Activated naive CD4-positive, alpha-beta T cell treated with anti-CD3 and anti-CD28 coated beads, Interleukin-2, amount 50 U/mL, for 24 hours (primary cell): ENCODE measurements at regions not wholly inside any gene's neighbourhood (a gene's known extent, or its start where the extent isn't known, plus 50 kb on each side); places are given as distances from the start of the nearest gene placed in this dataset.
"Not testable (repeated sequence)": the region's sequence is repeated elsewhere in the genome, so short reads cannot be mapped to it uniquely, and the experiment has no call there.

Experiments used
- H3K27ac Mint-ChIP-seq: one replicate; pipeline ENCODE4 v1.8.0; 2021; ENCODE audit warnings: mild to moderate bottlenecking, mixed read lengths
- H3K27me3 Mint-ChIP-seq: one replicate; pipeline ENCODE4 v1.8.0; 2021; ENCODE audit warnings: mixed read lengths
- H3K36me3 Mint-ChIP-seq: one replicate; pipeline ENCODE4 v1.8.0; 2021; ENCODE audit warnings: mixed read lengths
- H3K4me1 Mint-ChIP-seq: one replicate; pipeline ENCODE4 v1.8.0; 2021; ENCODE audit warnings: mixed read lengths
- H3K4me3 Mint-ChIP-seq: one replicate; pipeline ENCODE4 v1.8.0; 2021; ENCODE audit warnings: mild to moderate bottlenecking, mixed read lengths
- H3K9me3 Mint-ChIP-seq: one replicate; pipeline ENCODE4 v1.8.0; 2021; ENCODE audit warnings: mixed read lengths

- no peaks in the 10 kb centered on the region for H3K27me3 Mint-ChIP-seq
- H3K9me3 Mint-ChIP-seq, result no peaks in the 10 kb centered on the region
- peaks cover 4% of the 10 kb centered on the region for H3K36me3 Mint-ChIP-seq
- H3K4me1 Mint-ChIP-seq, result peaks cover 12% of the 10 kb centered on the region
- H3K4me3 Mint-ChIP-seq, result no peak overlapping the region
- no peak overlapping the region for H3K27ac Mint-ChIP-seq
These were observed 127.5 kb upstream of the ID2 start for GRCh38 chr2:8554296-8554806.

GRCh38 chr2:8555543-8555942 lies 126.3 kb upstream of the ID2 start:
- Mint-ChIP-seq H3K4me3 (no peak overlapping the region), H3K36me3 (peaks cover 4% of the 10 kb centered on the region), H3K4me1 (peaks cover 12% of the 10 kb centered on the region), H3K27ac (no peak overlapping the region), H3K9me3 (no peaks in the 10 kb centered on the region), H3K27me3 (no peaks in the 10 kb centered on the region)

- peaks cover 7% of the 10 kb centered on the region for H3K9me3 Mint-ChIP-seq
- no peaks in the 10 kb centered on the region for H3K4me1 Mint-ChIP-seq
- no peak overlapping the region for H3K4me3 Mint-ChIP-seq
- H3K36me3 Mint-ChIP-seq, result peaks cover 5% of the 10 kb centered on the region
- no peak overlapping the region for H3K27ac Mint-ChIP-seq
- no peaks in the 10 kb centered on the region for H3K27me3 Mint-ChIP-seq
These were observed 123.8 kb upstream of the ID2 start for GRCh38 chr2:8558096-8558495.

- Mint-ChIP-seq H3K9me3 (peaks cover 7% of the 10 kb centered on the region), H3K27ac (no peak overlapping the region), H3K4me1 (no peaks in the 10 kb centered on the region), H3K4me3 (no peak overlapping the region), H3K27me3 (no peaks in the 10 kb centered on the region), H3K36me3 (peaks cover 5% of the 10 kb centered on the region)
These were observed 122.9 kb upstream of the ID2 start for GRCh38 chr2:8558956-8559355.

- H3K27me3 Mint-ChIP-seq, result no peaks in the 10 kb centered on the region
- H3K4me3 Mint-ChIP-seq, result no peak overlapping the region
- no peak overlapping the region for H3K27ac Mint-ChIP-seq
- H3K9me3 Mint-ChIP-seq, result peaks cover 7% of the 10 kb centered on the region
- peaks cover 5% of the 10 kb centered on the region for H3K36me3 Mint-ChIP-seq
- no peaks in the 10 kb centered on the region for H3K4me1 Mint-ChIP-seq
These were observed 122.1 kb upstream of the ID2 start for GRCh38 chr2:8559805-8560204.

GRCh38 chr2:8561692-8562091 lies 120.2 kb upstream of the ID2 start:
- H3K27me3 Mint-ChIP-seq, H3K36me3 Mint-ChIP-seq, H3K4me1 Mint-ChIP-seq, H3K9me3 Mint-ChIP-seq, H3K27ac Mint-ChIP-seq, H3K4me3 Mint-ChIP-seq: not testable (repeated sequence)

GRCh38 chr2:8563814-8564474 lies 117.9 kb upstream of the ID2 start:
- Mint-ChIP-seq H3K27me3 (no peaks in the 10 kb centered on the region), H3K9me3 (peaks cover 7% of the 10 kb centered on the region), H3K4me3 (no peak overlapping the region), H3K36me3 (peaks cover 1% of the 10 kb centered on the region), H3K4me1 (no peaks in the 10 kb centered on the region), H3K27ac (no peak overlapping the region)

GRCh38 chr2:8564475-8564874 lies 117.4 kb upstream of the ID2 start:
- Mint-ChIP-seq H3K27me3 (no peaks in the 10 kb centered on the region), H3K4me1 (no peaks in the 10 kb centered on the region), H3K4me3 (no peak overlapping the region), H3K27ac (no peak overlapping the region), H3K36me3 (peaks cover 1% of the 10 kb centered on the region), H3K9me3 (peaks cover 7% of the 10 kb centered on the region)

- Mint-ChIP-seq H3K36me3 (peaks cover 1% of the 10 kb centered on the region), H3K4me3 (no peak overlapping the region), H3K27ac (no peak overlapping the region), H3K9me3 (peaks cover 7% of the 10 kb centered on the region), H3K4me1 (no peaks in the 10 kb centered on the region), H3K27me3 (no peaks in the 10 kb centered on the region)
These were observed 116.3 kb upstream of the ID2 start for GRCh38 chr2:8565399-8566154.

GRCh38 chr2:8566155-8566670 lies 115.6 kb upstream of the ID2 start:
- Mint-ChIP-seq H3K36me3 (peaks cover 1% of the 10 kb centered on the region), H3K27me3 (no peaks in the 10 kb centered on the region), H3K4me3 (no peak overlapping the region), H3K27ac (no peak overlapping the region), H3K4me1 (no peaks in the 10 kb centered on the region), H3K9me3 (peaks cover 7% of the 10 kb centered on the region)

- Mint-ChIP-seq H3K4me1 (no peaks in the 10 kb centered on the region), H3K4me3 (no peak overlapping the region), H3K27me3 (no peaks in the 10 kb centered on the region), H3K36me3 (peaks cover under 1% of the 10 kb centered on the region), H3K9me3 (peaks cover 5% of the 10 kb centered on the region), H3K27ac (no peak overlapping the region)
These were observed 114.9 kb upstream of the ID2 start for GRCh38 chr2:8566774-8567468.

- no peaks in the 10 kb centered on the region for H3K4me1 Mint-ChIP-seq
- no peaks in the 10 kb centered on the region for H3K27me3 Mint-ChIP-seq
- H3K9me3 Mint-ChIP-seq, result no peaks in the 10 kb centered on the region
- no peak overlapping the region for H3K4me3 Mint-ChIP-seq
- no peak overlapping the region for H3K27ac Mint-ChIP-seq
- H3K36me3 Mint-ChIP-seq, result no peaks in the 10 kb centered on the region
These were observed 114.2 kb upstream of the ID2 start for GRCh38 chr2:8567469-8568260.

GRCh38 chr2:8568543-8569302 lies 113.1 kb upstream of the ID2 start:
- no peak overlapping the region for H3K4me3 Mint-ChIP-seq
- no peaks in the 10 kb centered on the region for H3K4me1 Mint-ChIP-seq
- H3K27me3 Mint-ChIP-seq, result no peaks in the 10 kb centered on the region
- H3K27ac Mint-ChIP-seq, result no peak overlapping the region
- H3K36me3 Mint-ChIP-seq, result no peaks in the 10 kb centered on the region
- H3K9me3 Mint-ChIP-seq, result no peaks in the 10 kb centered on the region

GRCh38 chr2:8569332-8569930 lies 112.4 kb upstream of the ID2 start:
- no peaks in the 10 kb centered on the region for H3K36me3 Mint-ChIP-seq
- no peaks in the 10 kb centered on the region for H3K27me3 Mint-ChIP-seq
- no peak overlapping the region for H3K4me3 Mint-ChIP-seq
- H3K4me1 Mint-ChIP-seq, result peaks cover 3% of the 10 kb centered on the region
- H3K9me3 Mint-ChIP-seq, result no peaks in the 10 kb centered on the region
- no peak overlapping the region for H3K27ac Mint-ChIP-seq
